Hindlimb muscle (tissue), 1 donor: ENCODE measurements at regions not wholly inside any gene's neighbourhood (a gene's known extent, or its start where the extent isn't known, plus 50 kb on each side); places are given as distances from the start of the nearest gene placed in this dataset.

Experiments used
- DNase-seq: peaks from one replicate; pipeline ENCODE4 v3.0.0-alpha.2; 2013

DNA sequence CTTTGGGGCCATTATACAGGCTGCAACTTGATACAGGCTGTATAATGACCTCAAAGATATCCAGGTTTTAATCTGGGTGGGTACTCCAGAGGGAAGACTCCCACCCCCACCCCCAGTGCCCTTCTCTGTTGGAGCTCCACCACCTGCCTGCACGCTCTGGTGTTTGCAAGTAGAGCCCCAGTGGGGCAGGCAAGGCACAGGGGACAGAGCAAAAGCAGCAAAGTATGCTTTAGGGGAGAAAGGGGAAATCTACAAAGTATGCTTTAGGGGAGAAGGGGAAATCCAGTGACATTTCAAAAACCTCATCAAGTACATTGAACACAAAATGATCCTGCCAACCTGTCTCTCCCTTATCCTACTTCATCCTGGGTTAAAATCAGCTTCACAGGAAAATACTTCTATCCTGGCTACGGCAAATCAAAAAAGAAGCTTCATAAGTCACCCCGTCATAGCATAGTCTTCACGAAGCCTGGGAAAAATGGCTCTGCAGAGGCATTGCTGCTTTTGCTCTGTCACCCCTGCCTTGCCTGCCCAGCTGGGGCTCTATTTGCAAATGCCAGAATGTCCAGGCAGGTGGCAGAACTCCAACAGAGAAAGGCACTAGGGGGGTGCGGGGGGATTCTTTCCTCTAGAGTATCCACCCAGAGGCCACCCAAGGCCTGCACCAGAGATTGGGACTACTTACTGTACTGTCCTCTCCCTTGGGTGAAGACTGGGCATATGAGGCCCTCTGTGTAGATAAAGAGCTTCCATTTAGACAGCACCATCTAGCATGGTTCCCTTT is 60.9 kb upstream of the ATP11B start:
- DNase-seq: no peak

DNA sequence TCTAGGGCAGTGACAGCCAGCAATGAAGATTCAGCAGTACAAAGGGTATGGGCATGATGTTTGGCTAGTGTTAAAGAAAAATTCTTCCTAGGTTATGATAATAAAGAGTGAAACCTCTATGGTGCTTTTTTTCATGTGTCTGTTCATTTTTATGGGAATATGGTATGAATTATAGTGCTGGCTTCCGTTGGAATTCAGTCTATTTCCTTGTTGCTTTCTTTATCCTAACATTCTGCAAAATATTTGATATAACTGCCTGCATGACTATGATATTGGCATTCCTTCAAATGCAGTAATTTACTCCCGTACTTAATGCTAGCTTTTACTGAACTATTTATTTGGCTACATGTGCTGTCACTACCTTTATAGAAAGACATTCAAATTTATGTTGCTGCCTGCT is 57.6 kb upstream of the ATP11B start:
- DNase-seq: peak; percentile 6

GRCh38 chr3:182737825-182738224 is 55.5 kb upstream of the ATP11B start:
- DNase-seq: no peak

GRCh38 chr3:182738583-182739411 is 54.5 kb upstream of the ATP11B start:
- DNase-seq: no peak

DNA sequence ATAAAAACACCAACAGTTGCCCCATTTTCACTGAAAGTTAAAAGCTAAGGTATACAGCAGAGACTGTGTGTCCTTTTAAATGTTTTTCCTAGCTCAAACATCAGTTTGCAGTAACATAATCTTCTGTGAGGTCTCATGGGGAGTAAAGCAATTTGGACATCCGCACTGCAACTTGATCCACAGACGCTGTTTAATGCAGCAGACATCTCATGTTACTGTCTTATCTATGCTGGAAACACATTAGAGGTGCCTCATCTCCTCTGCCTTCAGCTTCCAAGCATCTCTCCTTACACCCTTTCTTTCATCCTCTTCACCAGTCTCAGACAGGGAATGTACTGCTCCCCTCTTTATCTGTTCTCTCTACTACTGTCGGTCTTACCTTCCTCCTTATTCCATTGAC is 53.7 kb upstream of the ATP11B start:
- DNase-seq: no peak

DNA sequence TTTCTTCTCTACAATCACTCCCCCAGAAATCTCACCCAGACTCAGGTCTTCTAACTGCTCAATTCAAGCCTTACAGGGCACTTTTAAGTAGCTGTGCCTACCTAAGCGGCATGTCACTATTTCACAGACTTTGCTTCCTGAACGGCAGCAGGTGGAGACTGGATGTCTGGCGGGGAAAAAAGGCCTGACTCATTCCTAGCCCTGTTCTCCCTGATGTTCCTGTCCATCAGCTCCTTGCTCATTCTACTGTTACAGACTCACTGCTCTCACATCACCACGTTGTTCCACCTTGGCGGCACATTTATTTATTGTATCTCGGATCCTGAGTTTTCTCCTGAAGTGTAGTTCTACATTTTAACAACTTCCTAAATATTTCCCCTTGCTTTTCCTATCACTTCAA is 52.6 kb upstream of the ATP11B start:
- no peak for DNase-seq

- no peak for DNase-seq
Measured at GRCh38 chr3:182741214-182741613, 52.1 kb upstream of the ATP11B start.
